ENCODE measurements at regions not wholly inside any gene's neighbourhood (a gene's known extent, or its start where the extent isn't known, plus 50 kb on each side); places are given as distances from the start of the nearest gene placed in this dataset.
A peak's percentile ranks its signal among the peaks of the same experiment; 100 is the strongest.

DNA sequence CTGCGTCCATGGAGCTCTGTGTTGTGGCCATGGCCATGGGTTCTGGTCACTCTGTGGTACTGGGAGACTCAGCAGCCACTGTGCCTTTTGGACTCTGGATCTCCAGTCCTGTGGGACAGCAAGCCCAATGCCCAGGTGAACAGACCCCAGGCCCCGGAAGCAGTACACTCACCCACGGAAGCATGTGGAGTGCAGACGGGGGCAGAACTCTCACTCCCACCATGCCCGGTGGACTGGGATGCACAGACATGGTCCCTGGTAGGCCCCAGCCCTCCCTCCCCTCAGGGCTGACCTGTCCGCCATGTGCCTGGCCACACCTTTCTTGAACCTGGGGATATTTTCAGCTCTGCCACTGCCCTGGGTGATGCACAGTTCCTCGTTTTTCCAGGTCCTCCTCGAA, 163.3 kb downstream of the URI1 start:
- DNase-seq (ENCODE audit: low read depth in 1 of 2, low spot score in 1 of 2): no peak
- H3K4me2 ChIP-seq: no peak overlapping the region

DNA sequence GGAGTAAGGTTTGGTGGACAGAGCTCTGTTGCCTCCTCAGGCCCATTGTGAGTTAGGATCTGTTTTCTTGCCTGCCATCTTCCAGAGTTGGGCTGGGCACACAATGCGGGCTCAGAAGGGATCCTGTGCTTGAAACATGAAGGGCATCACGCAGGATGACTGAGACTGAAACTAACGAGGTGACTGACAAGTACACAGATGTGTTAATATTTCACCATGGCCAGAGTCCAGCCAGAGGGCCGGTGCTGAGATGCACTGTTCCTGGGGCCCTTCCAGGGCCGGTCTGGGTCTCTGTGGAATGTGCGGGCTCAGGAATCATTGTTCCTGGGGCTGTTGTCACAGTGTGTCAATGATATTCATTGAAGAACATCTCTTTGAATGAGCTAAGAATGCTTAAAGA, 163.7 kb downstream of the URI1 start:
- DNase-seq (ENCODE audit: low read depth in 1 of 2, low spot score in 1 of 2): no peak
- FAIRE-seq: peak; percentile 23
- CTCF ChIA-PET: interaction anchor here (0.6 to 1.7 kb wide), 7 partner anchors 8 to 120 kb away, joined by 3 to 6 read pairs (median 3); no protein-coding TSS in a partner anchor
- no peak overlapping the region for H3K4me2 ChIP-seq
- 33% methylated on average over 6 of the region's 6 CpGs for WGBS (ENCODE audit: missing lambda C conversion rate)
- H3K27ac ChIP-seq: no peak overlapping the region
- H3K4me1 ChIP-seq: no peaks in the 10 kb centered on the region
- POLR2A ChIA-PET: no interaction called here
- no peaks in the 10 kb centered on the region for H3K9me3 ChIP-seq
- TF ChIP-seq MAZ (IDR thresholded peaks at IDR 0.05; ENCODE audit: borderline replicate concordance, low read depth, low read length) (no peak), PHF8 (IDR thresholded peaks at IDR 0.05; ENCODE audit: borderline replicate concordance, low read depth) (no peak), GATA3 (IDR thresholded peaks at IDR 0.05; ENCODE audit: borderline replicate concordance) (no peak), ESRRA (IDR thresholded peaks at IDR 0.05; ENCODE audit: borderline replicate concordance, low read length) (no peak), CEBPB (IDR thresholded peaks at IDR 0.05) (no peak), NPAS2 (CRISPR knock-in tag; IDR thresholded peaks at IDR 0.05; ENCODE audit: borderline replicate concordance) (no peak), RNF2 (IDR thresholded peaks at IDR 0.05; ENCODE audit: borderline replicate concordance, low read depth) (no peak), HOXB5 (CRISPR knock-in tag; IDR thresholded peaks at IDR 0.05) (no peak), FOSL2 (IDR thresholded peaks at IDR 0.05) (no peak), FOSL2 (CRISPR knock-in tag; IDR thresholded peaks at IDR 0.05) (no peak), TFCP2L1 (CRISPR knock-in tag; IDR thresholded peaks at IDR 0.05) (no peak), JUNB (IDR thresholded peaks at IDR 0.05) (no peak), EHMT2 (IDR thresholded peaks at IDR 0.05; ENCODE audit: low read depth) (no peak), HOXB13 (CRISPR knock-in tag; IDR thresholded peaks at IDR 0.05; ENCODE audit: low read depth) (no peak)
- TF ChIP-seq, protein P1, sequence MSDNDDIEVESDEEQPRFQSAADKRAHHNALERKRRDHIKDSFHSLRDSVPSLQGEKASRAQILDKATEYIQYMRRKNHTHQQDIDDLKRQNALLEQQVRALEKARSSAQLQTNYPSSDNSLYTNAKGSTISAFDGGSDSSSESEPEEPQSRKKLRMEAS (IDR thresholded peaks at IDR 0.05): no peak
- TF ChIP-seq, protein P2, sequence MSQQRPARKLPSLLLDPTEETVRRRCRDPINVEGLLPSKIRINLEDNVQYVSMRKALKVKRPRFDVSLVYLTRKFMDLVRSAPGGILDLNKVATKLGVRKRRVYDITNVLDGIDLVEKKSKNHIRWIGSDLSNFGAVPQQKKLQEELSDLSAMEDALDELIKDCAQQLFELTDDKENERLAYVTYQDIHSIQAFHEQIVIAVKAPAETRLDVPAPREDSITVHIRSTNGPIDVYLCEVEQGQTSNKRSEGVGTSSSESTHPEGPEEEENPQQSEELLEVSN (IDR thresholded peaks at IDR 0.05; ENCODE audit: borderline replicate concordance, low read depth): no peak
- TF ChIP-seq, protein P3, sequence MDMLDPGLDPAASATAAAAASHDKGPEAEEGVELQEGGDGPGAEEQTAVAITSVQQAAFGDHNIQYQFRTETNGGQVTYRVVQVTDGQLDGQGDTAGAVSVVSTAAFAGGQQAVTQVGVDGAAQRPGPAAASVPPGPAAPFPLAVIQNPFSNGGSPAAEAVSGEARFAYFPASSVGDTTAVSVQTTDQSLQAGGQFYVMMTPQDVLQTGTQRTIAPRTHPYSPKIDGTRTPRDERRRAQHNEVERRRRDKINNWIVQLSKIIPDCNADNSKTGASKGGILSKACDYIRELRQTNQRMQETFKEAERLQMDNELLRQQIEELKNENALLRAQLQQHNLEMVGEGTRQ (IDR thresholded peaks at IDR 0.05): no peak
- TF ChIP-seq, protein P4, sequence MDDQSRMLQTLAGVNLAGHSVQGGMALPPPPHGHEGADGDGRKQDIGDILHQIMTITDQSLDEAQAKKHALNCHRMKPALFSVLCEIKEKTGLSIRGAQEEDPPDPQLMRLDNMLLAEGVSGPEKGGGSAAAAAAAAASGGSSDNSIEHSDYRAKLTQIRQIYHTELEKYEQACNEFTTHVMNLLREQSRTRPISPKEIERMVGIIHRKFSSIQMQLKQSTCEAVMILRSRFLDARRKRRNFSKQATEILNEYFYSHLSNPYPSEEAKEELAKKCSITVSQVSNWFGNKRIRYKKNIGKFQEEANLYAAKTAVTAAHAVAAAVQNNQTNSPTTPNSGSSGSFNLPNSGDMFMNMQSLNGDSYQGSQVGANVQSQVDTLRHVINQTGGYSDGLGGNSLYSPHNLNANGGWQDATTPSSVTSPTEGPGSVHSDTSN (IDR thresholded peaks at IDR 0.05): no peak
- H3K4me3 ChIP-seq: no peak overlapping the region
- ATAC-seq: no peak

More for the DNA sequence above, 163.3 kb downstream of the URI1 start:
- CTCF ChIA-PET: interaction anchor here (0.6 to 1.7 kb wide), 7 partner anchors 8 to 258 kb away, joined by 3 to 6 read pairs (median 3); no protein-coding TSS in a partner anchor
- Histone ChIP-seq H3K9me3 (no peaks in the 10 kb centered on the region), H3K4me1 (no peaks in the 10 kb centered on the region), H3K4me3 (no peak overlapping the region), H3K27ac (no peak overlapping the region)
- no peak; a peak in 1 of 6 replicates for ATAC-seq
- TF ChIP-seq RFX5 (IDR thresholded peaks at IDR 0.05) (no peak), RARB (CRISPR knock-in tag; IDR thresholded peaks at IDR 0.05) (no peak), CBX2 (IDR thresholded peaks at IDR 0.05; ENCODE audit: borderline replicate concordance, low read depth) (no peak), JUN (IDR thresholded peaks at IDR 0.05) (no peak), HOXB13 (CRISPR knock-in tag; IDR thresholded peaks at IDR 0.05; ENCODE audit: low read depth) (no peak), EHF (CRISPR knock-in tag; IDR thresholded peaks at IDR 0.05) (no peak), ZC3H11A (IDR thresholded peaks at IDR 0.05) (no peak), HOXA7 (CRISPR knock-in tag; IDR thresholded peaks at IDR 0.05) (no peak), FOSB (CRISPR knock-in tag; IDR thresholded peaks at IDR 0.05) (no peak), FOSL2 (IDR thresholded peaks at IDR 0.05) (no peak), FOSL2 (CRISPR knock-in tag; IDR thresholded peaks at IDR 0.05) (no peak), ZNF302 (CRISPR knock-in tag; IDR thresholded peaks at IDR 0.05) (no peak)
- TF ChIP-seq, protein P5, sequence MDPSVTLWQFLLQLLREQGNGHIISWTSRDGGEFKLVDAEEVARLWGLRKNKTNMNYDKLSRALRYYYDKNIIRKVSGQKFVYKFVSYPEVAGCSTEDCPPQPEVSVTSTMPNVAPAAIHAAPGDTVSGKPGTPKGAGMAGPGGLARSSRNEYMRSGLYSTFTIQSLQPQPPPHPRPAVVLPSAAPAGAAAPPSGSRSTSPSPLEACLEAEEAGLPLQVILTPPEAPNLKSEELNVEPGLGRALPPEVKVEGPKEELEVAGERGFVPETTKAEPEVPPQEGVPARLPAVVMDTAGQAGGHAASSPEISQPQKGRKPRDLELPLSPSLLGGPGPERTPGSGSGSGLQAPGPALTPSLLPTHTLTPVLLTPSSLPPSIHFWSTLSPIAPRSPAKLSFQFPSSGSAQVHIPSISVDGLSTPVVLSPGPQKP (IDR thresholded peaks at IDR 0.05; ENCODE audit: low read depth, low read length): no peak
- TF ChIP-seq, protein P6, sequence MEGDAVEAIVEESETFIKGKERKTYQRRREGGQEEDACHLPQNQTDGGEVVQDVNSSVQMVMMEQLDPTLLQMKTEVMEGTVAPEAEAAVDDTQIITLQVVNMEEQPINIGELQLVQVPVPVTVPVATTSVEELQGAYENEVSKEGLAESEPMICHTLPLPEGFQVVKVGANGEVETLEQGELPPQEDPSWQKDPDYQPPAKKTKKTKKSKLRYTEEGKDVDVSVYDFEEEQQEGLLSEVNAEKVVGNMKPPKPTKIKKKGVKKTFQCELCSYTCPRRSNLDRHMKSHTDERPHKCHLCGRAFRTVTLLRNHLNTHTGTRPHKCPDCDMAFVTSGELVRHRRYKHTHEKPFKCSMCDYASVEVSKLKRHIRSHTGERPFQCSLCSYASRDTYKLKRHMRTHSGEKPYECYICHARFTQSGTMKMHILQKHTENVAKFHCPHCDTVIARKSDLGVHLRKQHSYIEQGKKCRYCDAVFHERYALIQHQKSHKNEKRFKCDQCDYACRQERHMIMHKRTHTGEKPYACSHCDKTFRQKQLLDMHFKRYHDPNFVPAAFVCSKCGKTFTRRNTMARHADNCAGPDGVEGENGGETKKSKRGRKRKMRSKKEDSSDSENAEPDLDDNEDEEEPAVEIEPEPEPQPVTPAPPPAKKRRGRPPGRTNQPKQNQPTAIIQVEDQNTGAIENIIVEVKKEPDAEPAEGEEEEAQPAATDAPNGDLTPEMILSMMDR (IDR thresholded peaks at IDR 0.05): no peak
- TF ChIP-seq, protein P7, sequence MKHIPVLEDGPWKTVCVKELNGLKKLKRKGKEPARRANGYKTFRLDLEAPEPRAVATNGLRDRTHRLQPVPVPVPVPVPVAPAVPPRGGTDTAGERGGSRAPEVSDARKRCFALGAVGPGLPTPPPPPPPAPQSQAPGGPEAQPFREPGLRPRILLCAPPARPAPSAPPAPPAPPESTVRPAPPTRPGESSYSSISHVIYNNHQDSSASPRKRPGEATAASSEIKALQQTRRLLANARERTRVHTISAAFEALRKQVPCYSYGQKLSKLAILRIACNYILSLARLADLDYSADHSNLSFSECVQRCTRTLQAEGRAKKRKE (CRISPR knock-in tag; IDR thresholded peaks at IDR 0.05; ENCODE audit: low read depth): no peak
- WGBS (ENCODE audit: missing lambda C conversion rate): 43% methylated on average over 7 of the region's 8 CpGs
- POLR2A ChIA-PET: no interaction called here
- no peak for FAIRE-seq

All from A549 (cell line).